Lung (tissue), 11 donors: ENCODE measurements at regions not wholly inside any gene's neighbourhood (a gene's known extent, or its start where the extent isn't known, plus 50 kb on each side); places are given as distances from the start of the nearest gene placed in this dataset.

Source experiments
- ATAC-seq: fragments of 200-7000 bp; cut with Tn5 transposase; one replicate; pipeline ENCODE4 v1.9.1; 2020; ENCODE audit warnings: moderate number of reproducible peaks; ENCODE audit not compliant: insufficient read depth, low FRiP score
- DNase-seq, 3 donors: peaks; one replicate each; pipeline ENCODE4 v3.0.0-alpha.2; 2013 to 2017
- H3K27ac ChIP-seq, 2 donors: one replicate each; pipeline ENCODE4 v1.5.1; 2013; ENCODE audit warnings: mild to moderate bottlenecking in 2 of 2, moderate library complexity in 2 of 2, control low read depth in 1 of 2, inconsistent platforms in 1 of 2, low read depth in 1 of 2, low read length in 1 of 2
- H3K27me3 ChIP-seq, 3 donors: one replicate each; pipeline ENCODE4 v1.5.1; 2013; ENCODE audit warnings: low read length in 2 of 3; ENCODE audit not compliant: control insufficient read depth in 3 of 3, insufficient read depth in 3 of 3
- H3K36me3 ChIP-seq, 4 donors: one replicate each; pipeline ENCODE4 v1.5.1; 2013; ENCODE audit warnings: low read length in 4 of 4, mild to moderate bottlenecking in 1 of 4, moderate library complexity in 1 of 4; ENCODE audit not compliant: control insufficient read depth in 4 of 4, insufficient read depth in 4 of 4
- H3K4me1 ChIP-seq, 5 donors: one replicate each; pipeline ENCODE4 v1.5.1; 2013; ENCODE audit warnings: low read length in 5 of 5, mild to moderate bottlenecking in 2 of 5, moderate library complexity in 1 of 5; ENCODE audit not compliant: control insufficient read depth in 5 of 5, insufficient read depth in 5 of 5
- H3K4me3 ChIP-seq: one replicate; pipeline ENCODE4 v1.5.1; 2013; ENCODE audit warnings: mild to moderate bottlenecking, control low read depth, moderate library complexity
- H3K9ac ChIP-seq, 2 donors: one replicate each; pipeline ENCODE4 v1.5.1; 2013; ENCODE audit warnings: low read length in 2 of 2, control low read depth in 1 of 2; ENCODE audit not compliant: insufficient read depth in 1 of 2
- H3K9me3 ChIP-seq, 4 donors: one replicate each; pipeline ENCODE4 v1.5.1; 2013; ENCODE audit warnings: low read length in 3 of 4, mild to moderate bottlenecking in 1 of 4, moderate library complexity in 1 of 4; ENCODE audit not compliant: control insufficient read depth in 4 of 4, insufficient read depth in 3 of 4
- WGBS, 2 donors: extraction: QIAGEN DNeasy Blood & Tissue Kit; methylation state at CpG; one replicate each; pipeline ENCODE4 v1.1.7; 2013; 5-methylcytosine and 5-hydroxymethylcytosine counted together
- TF ChIP-seq, protein P1 (sequence below): IDR thresholded peaks from 2 replicates; pipeline ENCODE4 v1.5.1; 2012; ENCODE audit warnings: mild to moderate bottlenecking; ENCODE audit errors: control extremely low read depth, extremely low read depth
- donor health status: control.
- donor health status: control.
- donor health status: Bipolar disorder and iron deficiency.
- donor health status: healthy.
- donor health status: DM: yes; HTN: yes; CAD: no.

DNA sequence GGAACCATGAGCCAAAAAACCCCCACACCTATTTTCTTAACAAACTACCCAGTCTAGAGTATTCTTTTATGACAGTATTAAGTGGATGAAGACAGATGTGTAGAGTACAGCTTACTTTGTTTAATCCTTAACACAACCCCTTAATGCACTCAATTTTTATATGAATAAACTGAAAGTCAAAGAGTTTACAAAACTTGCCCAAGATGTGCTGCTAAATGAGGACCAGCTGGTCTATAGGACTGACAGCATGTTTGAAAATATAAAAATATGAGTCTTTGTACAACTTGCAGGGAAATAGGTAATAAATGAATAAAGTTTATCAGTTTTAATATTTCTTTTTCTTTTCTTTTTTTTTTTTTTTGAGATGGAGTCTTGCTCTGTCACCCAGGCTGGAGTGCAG, 102.3 kb downstream of the ZFY start:
- peak in 1 of 3 donors; percentile 72 for DNase-seq
- H3K36me3 ChIP-seq, result no peaks in the 10 kb centered on the region
- H3K27me3 ChIP-seq, result no peaks in the 10 kb centered on the region
- no peak overlapping the region for H3K9ac ChIP-seq
- no peaks in the 10 kb centered on the region for H3K4me1 ChIP-seq
- H3K4me3 ChIP-seq, result no peak overlapping the region
- H3K9me3 ChIP-seq, result no peaks in the 10 kb centered on the region
- ATAC-seq, result no peak
- TF ChIP-seq, protein P1, sequence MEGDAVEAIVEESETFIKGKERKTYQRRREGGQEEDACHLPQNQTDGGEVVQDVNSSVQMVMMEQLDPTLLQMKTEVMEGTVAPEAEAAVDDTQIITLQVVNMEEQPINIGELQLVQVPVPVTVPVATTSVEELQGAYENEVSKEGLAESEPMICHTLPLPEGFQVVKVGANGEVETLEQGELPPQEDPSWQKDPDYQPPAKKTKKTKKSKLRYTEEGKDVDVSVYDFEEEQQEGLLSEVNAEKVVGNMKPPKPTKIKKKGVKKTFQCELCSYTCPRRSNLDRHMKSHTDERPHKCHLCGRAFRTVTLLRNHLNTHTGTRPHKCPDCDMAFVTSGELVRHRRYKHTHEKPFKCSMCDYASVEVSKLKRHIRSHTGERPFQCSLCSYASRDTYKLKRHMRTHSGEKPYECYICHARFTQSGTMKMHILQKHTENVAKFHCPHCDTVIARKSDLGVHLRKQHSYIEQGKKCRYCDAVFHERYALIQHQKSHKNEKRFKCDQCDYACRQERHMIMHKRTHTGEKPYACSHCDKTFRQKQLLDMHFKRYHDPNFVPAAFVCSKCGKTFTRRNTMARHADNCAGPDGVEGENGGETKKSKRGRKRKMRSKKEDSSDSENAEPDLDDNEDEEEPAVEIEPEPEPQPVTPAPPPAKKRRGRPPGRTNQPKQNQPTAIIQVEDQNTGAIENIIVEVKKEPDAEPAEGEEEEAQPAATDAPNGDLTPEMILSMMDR, result no peak
- no peak overlapping the region for H3K27ac ChIP-seq

- TF ChIP-seq, protein P1, result no peak
- ATAC-seq, result no peak
- H3K4me1 ChIP-seq, result no peaks in the 10 kb centered on the region
- H3K27me3 ChIP-seq, result no peaks in the 10 kb centered on the region
- no peaks in the 10 kb centered on the region for H3K36me3 ChIP-seq
- no peak overlapping the region for H3K9ac ChIP-seq
- H3K4me3 ChIP-seq, result no peak overlapping the region
- WGBS, 2 donors, result 87% methylated on average over 3 of the region's 3 CpGs; no CpG with 5 or more reads in 1 of the 2 donors
- no peaks in the 10 kb centered on the region for H3K9me3 ChIP-seq
- DNase-seq, result no peak
- no peak overlapping the region for H3K27ac ChIP-seq
Measured at GRCh38 chrY:3040415-3040814, 105.2 kb downstream of the ZFY start.

DNA sequence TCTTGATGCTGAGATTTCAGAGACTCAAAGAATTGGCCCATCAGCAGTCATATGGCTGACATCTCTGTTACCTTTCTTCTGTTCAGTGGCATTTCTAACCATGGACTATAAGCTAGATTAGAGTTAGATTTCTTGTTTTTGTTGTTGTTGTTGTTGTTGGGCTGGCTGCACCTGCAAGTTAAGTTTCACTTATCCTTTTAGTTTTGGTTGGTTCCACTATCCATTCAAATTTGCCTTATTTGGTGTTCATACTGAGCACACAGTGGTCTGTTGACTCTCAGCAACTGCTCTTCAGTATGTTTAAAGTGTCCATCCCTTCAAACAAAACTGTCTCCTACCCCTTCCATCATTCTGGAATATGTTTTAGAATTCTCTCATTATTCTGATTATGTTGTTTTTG, 106.8 kb downstream of the ZFY start:
- Histone ChIP-seq H3K9me3 (no peaks in the 10 kb centered on the region), H3K4me1 (no peaks in the 10 kb centered on the region), H3K36me3 (no peaks in the 10 kb centered on the region), H3K9ac (no peak overlapping the region), H3K4me3 (no peak overlapping the region), H3K27me3 (no peaks in the 10 kb centered on the region), H3K27ac (no peak overlapping the region)
- ATAC-seq, result no peak
- DNase-seq, result no peak
- TF ChIP-seq, protein P1, result no peak

DNA sequence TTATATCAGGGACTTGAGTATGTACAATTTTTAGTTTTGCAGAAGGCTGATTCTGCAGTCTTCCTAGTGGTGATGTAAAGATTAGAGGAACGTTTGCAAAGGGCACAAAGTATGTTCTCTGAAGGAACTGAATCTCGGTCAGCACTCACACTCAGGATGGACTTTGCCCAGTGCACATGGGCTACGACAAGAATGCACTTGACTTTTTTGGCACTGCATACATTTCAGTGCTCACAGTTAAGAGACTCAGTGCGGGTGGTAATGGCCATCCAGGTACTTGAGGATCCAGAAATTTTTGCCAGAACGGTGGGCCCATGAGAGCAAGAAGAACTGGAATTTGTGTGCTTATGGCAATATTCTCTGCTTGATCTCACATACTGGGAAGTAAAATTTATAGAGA, 107.7 kb downstream of the ZFY start:
- Histone ChIP-seq H3K9me3 (no peaks in the 10 kb centered on the region), H3K4me1 (no peaks in the 10 kb centered on the region), H3K27me3 (no peaks in the 10 kb centered on the region), H3K36me3 (no peaks in the 10 kb centered on the region), H3K27ac (no peak overlapping the region), H3K9ac (no peak overlapping the region), H3K4me3 (no peak overlapping the region)
- no peak for ATAC-seq
- 82% methylated on average over 5 of the region's 5 CpGs; no CpG with 5 or more reads in 1 of the 2 donors for WGBS, 2 donors
- no peak for DNase-seq
- TF ChIP-seq, protein P1, result no peak
